ENCODE measurements at regions not wholly inside any gene's neighbourhood (a gene's known extent, or its start where the extent isn't known, plus 50 kb on each side); places are given as distances from the start of the nearest gene placed in this dataset.

- TF ChIP-seq CTCF (IDR thresholded peaks at IDR 0.05 in 2 of 3, conservative IDR thresholded peaks at IDR 0.05 in 1 of 3; ENCODE audit: borderline replicate concordance in 1 of 3, insufficient read depth in 1 of 3, low read depth in 2 of 3, low read length in 2 of 3), result peak; percentile 52 to 57 (median 56); a peak in 5 of 6 replicates
- TF ChIP-seq EZH2 (IDR thresholded peaks at IDR 0.05), result no peak
- no peak for TF ChIP-seq EZH2phosphoT487 (IDR thresholded peaks at IDR 0.05; ENCODE audit: borderline replicate concordance)
- no peak for TF ChIP-seq POLR2A (IDR thresholded peaks at IDR 0.05; ENCODE audit: borderline replicate concordance, extremely low read depth, insufficient read depth, insufficient read length)
- TF ChIP-seq REST (IDR thresholded peaks at IDR 0.05; ENCODE audit: low read depth), result no peak
- TF ChIP-seq RAD21 (IDR thresholded peaks at IDR 0.05; ENCODE audit: low read depth), result peak; percentile 65
- no peak for TF ChIP-seq ATF3 (IDR thresholded peaks at IDR 0.05)
- TF ChIP-seq CEBPB (IDR thresholded peaks at IDR 0.05; ENCODE audit: low read depth), result no peak
- TF ChIP-seq YY1 (IDR thresholded peaks at IDR 0.05; ENCODE audit: extremely low read depth, insufficient replicate concordance, low read depth, low read length), result no peak
- no peak for TF ChIP-seq TCF7L2 (IDR thresholded peaks at IDR 0.05; ENCODE audit: borderline replicate concordance, extremely low read depth, insufficient read depth, insufficient read length)
- no peak for TF ChIP-seq ELF1 (IDR thresholded peaks at IDR 0.05; ENCODE audit: borderline replicate concordance, low read depth)
- TF ChIP-seq POLR2AphosphoS5 (IDR thresholded peaks at IDR 0.05; ENCODE audit: low read depth, low read length), result no peak
Observed at GRCh38 chr9:32703635-32704034, 68.2 kb upstream of the TAF1L start.
